ENCODE measurements at regions not wholly inside any gene's neighbourhood (a gene's known extent, or its start where the extent isn't known, plus 50 kb on each side); places are given as distances from the start of the nearest gene placed in this dataset.

DNA sequence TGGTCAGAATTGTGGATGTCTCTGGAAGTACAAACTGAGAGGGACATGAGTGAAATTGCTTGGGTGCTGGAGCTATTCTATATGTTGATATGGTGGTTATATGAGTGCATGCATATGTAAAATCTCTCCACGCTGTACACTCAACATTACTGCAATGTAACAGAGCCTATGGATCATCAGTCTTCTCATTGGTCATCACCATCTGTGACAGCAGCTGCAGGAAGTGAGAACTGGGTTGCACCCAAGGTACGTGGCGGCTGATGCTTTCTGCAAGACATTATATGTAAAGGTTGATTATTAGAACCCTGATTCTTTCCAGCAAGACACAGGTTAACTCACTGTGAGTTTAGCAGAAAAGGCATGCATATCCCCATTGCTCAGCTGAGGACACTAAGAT is 387.1 kb downstream of the OMA1 start (continued):
- TF ChIP-seq, protein P1, sequence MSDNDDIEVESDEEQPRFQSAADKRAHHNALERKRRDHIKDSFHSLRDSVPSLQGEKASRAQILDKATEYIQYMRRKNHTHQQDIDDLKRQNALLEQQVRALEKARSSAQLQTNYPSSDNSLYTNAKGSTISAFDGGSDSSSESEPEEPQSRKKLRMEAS (IDR thresholded peaks at IDR 0.05): no peak

GRCh38 chr1:58158506-58159433 is 387.8 kb downstream of the OMA1 start:
- Histone ChIP-seq H3K4me2 (ENCODE audit: low read length) (no peak overlapping the region), H2AFZ (ENCODE audit: low read depth, low read length, poor library complexity, severe bottlenecking) (no peak overlapping the region), H3K9me3 (ENCODE audit: control insufficient read depth in 1 of 2, insufficient read depth in 1 of 2, low read depth in 1 of 2, low read length in 2 of 2) (no peaks in the 10 kb centered on the region), H3K9ac (ENCODE audit: low read length) (no peak overlapping the region), H4K20me1 (ENCODE audit: insufficient read depth) (no peaks in the 10 kb centered on the region), H3K9me2 (ENCODE audit: insufficient read depth) (no peaks in the 10 kb centered on the region), H3K4me3 (replicated peaks in 1 of 2; ENCODE audit: low read depth in 1 of 2, low read length in 2 of 2) (no peak overlapping the region), H3K27ac (ENCODE audit: low read depth, low read length) (no peak overlapping the region), H3K4me1 (ENCODE audit: control insufficient read depth in 1 of 2, insufficient read depth in 2 of 2, low read length in 2 of 2) (no peaks in the 10 kb centered on the region), H3K27me3 (ENCODE audit: insufficient read depth, low read length) (peaks cover 33% of the 10 kb centered on the region), H3K36me3 (ENCODE audit: control insufficient read depth in 1 of 2, insufficient read depth in 2 of 2, low read length in 2 of 2) (no peaks in the 10 kb centered on the region), H3K79me2 (ENCODE audit: insufficient read depth, low read length) (no peaks in the 10 kb centered on the region)
- ChIA-PET RAD21 (ENCODE audit: low non-redundant PET in 1 of 2, low total read pairs in 2 of 2, uncharacterized antibody in 2 of 2, unreplicated experiment in 2 of 2) (interaction anchor here in 1 of 2 experiments (0.6 kb wide), 1 partner anchor 453 kb away, joined by 3 read pairs; no protein-coding TSS in a partner anchor), POLR2A (no interaction called here), CTCF (no interaction called here)
- no TSS peak for BruUV-seq (replicated peaks)
- DNase-seq (ENCODE audit: low read depth, low spot score) (no peak), ATAC-seq (no peak)
- intact Hi-C loops (cut with micrococcal nuclease): no loop called here
- TF ChIP-seq EZH2 (IDR thresholded peaks at IDR 0.05) (no peak), CTCF (IDR thresholded peaks at IDR 0.05 in 2 of 3, conservative IDR thresholded peaks at IDR 0.05 in 1 of 3; ENCODE audit: borderline replicate concordance in 1 of 3, insufficient read depth in 1 of 3, low read depth in 2 of 3, low read length in 2 of 3) (no peak), REST (IDR thresholded peaks at IDR 0.05; ENCODE audit: low read depth) (no peak), FOSL1 (IDR thresholded peaks at IDR 0.05; ENCODE audit: low read depth) (no peak), POLR2A (IDR thresholded peaks at IDR 0.05; ENCODE audit: borderline replicate concordance, extremely low read depth, insufficient read depth, insufficient read length) (no peak), ZBTB33 (IDR thresholded peaks at IDR 0.05; ENCODE audit: extremely low read depth, insufficient replicate concordance, low read length) (no peak), SP1 (IDR thresholded peaks at IDR 0.05; ENCODE audit: low read depth) (no peak), SIN3A (IDR thresholded peaks at IDR 0.05; ENCODE audit: low read depth) (no peak), JUND (IDR thresholded peaks at IDR 0.05) (no peak), RAD21 (IDR thresholded peaks at IDR 0.05; ENCODE audit: low read depth) (no peak), CBX3 (IDR thresholded peaks at IDR 0.05; ENCODE audit: low read depth) (no peak), CEBPB (IDR thresholded peaks at IDR 0.05; ENCODE audit: low read depth) (no peak), SRF (IDR thresholded peaks at IDR 0.05; ENCODE audit: low read depth) (no peak), TCF7L2 (IDR thresholded peaks at IDR 0.05; ENCODE audit: borderline replicate concordance, extremely low read depth, insufficient read depth, insufficient read length) (no peak), EGR1 (IDR thresholded peaks at IDR 0.05; ENCODE audit: low read depth) (no peak)
- TF ChIP-seq, protein P2, sequence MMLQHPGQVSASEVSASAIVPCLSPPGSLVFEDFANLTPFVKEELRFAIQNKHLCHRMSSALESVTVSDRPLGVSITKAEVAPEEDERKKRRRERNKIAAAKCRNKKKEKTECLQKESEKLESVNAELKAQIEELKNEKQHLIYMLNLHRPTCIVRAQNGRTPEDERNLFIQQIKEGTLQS (IDR thresholded peaks at IDR 0.05): no peak
- TF ChIP-seq, protein P1 (IDR thresholded peaks at IDR 0.05): no peak
